Body of pancreas (tissue), 4 donors: ENCODE measurements at regions not wholly inside any gene's neighbourhood (a gene's known extent, or its start where the extent isn't known, plus 50 kb on each side); places are given as distances from the start of the nearest gene placed in this dataset.

Experiments
- ATAC-seq: fragments of 150-250 bp; one replicate; pipeline ENCODE4 v1.9.1; 2016
- DNase-seq, 4 donors: peaks; one replicate each; pipeline ENCODE4 v3.0.0-alpha.2; 2019
- H3K27ac ChIP-seq, 4 donors: fragments of 200-600 bp; sonication (generic); 1 replicate in 3 of 4; 2 replicates in 1 of 4; pipeline versions ENCODE4 v1.5.1 to v1.6.1; 2016 to 2019; ENCODE audit warnings: mild to moderate bottlenecking in 1 of 4, mixed read lengths in 1 of 4, moderate library complexity in 1 of 4
- H3K27me3 ChIP-seq, 2 donors: fragments of 200-600 bp; sonication (generic); one replicate each; pipeline ENCODE4 v1.6.0; 2016; ENCODE audit warnings: mild to moderate bottlenecking in 1 of 2
- H3K36me3 ChIP-seq, 2 donors: fragments of 200-600 bp; sonication (generic); replicated peaks in 1 of 2; 2 replicates each; pipeline ENCODE4 v1.5.1; 2016; ENCODE audit warnings: low read depth in 2 of 2; ENCODE audit not compliant: insufficient read depth in 1 of 2
- H3K4me1 ChIP-seq: fragments of 200-600 bp; sonication (generic); one replicate; pipeline ENCODE4 v1.6.0; 2016
- H3K4me3 ChIP-seq, 2 donors: fragments of 200-600 bp; sonication (generic); 1 replicate in 1 of 2; 2 replicates in 1 of 2; pipeline ENCODE4 v1.5.1; 2016 to 2019
- H3K9me3 ChIP-seq, 3 donors: fragments of 200-600 bp; sonication (generic); 1 replicate in 2 of 3; 2 replicates in 1 of 3; pipeline ENCODE4 v1.5.1; 2016
- CTCF ChIP-seq, 7 experiments: fragments of 450-650 bp in 4 of 7; fragments of 200-600 bp in 3 of 7; sonication (generic) in 3 of 7; IDR thresholded peaks; one replicate each; pipeline ENCODE4 v1.5.1; 2016 to 2019; ENCODE audit warnings: antibody characterized with exemption in 7 of 7
- POLR2A ChIP-seq, 3 donors: fragments of 450-650 bp; IDR thresholded peaks; one replicate each; pipeline ENCODE4 v1.6.1; 2016; ENCODE audit warnings: antibody characterized with exemption in 3 of 3, mild to moderate bottlenecking in 2 of 3
- WGBS, 2 donors: methylation state at CpG; one replicate each; pipeline ENCODE4 v1.1.5; 2017; 5-methylcytosine and 5-hydroxymethylcytosine counted together
- intact Hi-C: fragments of 100-400 bp; cut with DNase I; formaldehyde crosslinking; loops from one replicate; pipeline ENCODE4 v1.15.1; 2023

DNA sequence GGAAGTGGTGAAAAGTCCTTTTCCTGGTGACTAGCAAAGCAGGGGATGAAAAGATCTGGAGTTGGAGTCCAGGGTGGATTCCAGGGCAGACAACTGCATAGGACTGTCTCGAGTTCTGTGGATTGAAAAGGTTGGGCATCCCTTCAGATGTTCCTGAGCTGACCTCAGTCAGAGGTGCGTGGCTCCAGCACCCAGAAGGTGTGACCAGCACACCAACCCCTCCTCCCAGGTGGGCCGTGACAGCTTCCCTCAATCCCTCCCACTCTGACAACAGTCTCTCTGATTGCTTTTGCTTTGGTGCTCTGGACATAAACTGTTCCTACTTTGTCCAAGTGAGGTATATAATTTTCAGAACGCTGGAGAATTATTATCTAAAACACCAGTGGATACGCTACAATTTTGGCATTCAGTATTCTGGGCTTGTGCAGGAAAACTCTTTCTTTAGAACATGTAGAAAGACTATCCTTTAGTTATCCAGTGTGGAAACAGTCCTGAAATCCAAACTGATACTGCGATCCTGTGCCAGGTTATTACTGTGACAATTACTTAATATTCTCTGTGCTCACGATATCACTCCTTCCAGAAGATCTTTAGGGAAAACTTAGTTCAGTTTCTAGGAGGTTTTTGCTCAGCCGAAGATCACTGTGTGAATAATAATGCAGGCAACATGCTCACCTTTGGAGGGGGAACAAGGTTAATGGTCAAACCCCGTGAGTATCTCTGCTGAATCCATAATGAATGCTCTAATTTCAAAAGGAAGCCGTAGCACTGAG is 87.9 kb downstream of the DAD1 start:
- Histone ChIP-seq H3K9me3 (no peaks in the 10 kb centered on the region), H3K27me3 (no peaks in the 10 kb centered on the region), H3K27ac (no peak overlapping the region), H3K4me3 (no peak overlapping the region), H3K4me1 (no peaks in the 10 kb centered on the region), H3K36me3 (no peaks in the 10 kb centered on the region)
- TF ChIP-seq POLR2A (IDR thresholded peaks at IDR 0.05), result no peak
- no peak for TF ChIP-seq CTCF (IDR thresholded peaks at IDR 0.05)
- ATAC-seq (no peak), DNase-seq (no peak)
- intact Hi-C loops, result no loop called here
- 40 to 43% methylated on average over 10 of the region's 10 CpGs for WGBS, 2 donors

DNA sequence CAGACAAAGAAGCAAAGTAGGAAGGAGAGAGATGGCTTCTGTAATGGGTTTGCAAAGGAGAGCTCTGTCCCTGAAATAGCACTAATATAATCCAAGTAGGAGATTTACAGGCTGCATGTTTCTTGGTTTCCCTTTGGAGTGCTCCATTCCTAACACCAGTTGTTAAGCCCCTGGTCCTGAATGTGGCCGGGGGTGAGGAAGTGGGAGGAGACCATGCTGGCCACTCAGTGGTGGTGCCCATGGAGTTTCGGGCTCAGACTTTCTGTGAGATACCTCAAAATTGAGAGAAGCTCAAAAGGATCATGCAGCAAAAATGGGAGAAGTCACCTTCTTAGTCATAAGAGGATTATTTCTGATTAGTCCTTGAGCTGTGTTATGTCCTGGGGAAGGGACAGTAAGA is 88.5 kb downstream of the DAD1 start:
- WGBS, 2 donors, result 63 to 68% methylated on average over 2 of the region's 2 CpGs
- intact Hi-C loops, result no loop called here
- no peak overlapping the region for H3K27ac ChIP-seq

GRCh38 chr14:22497671-22498093 is 91.3 kb downstream of the DAD1 start:
- no peaks in the 10 kb centered on the region for H3K36me3 ChIP-seq
- no peaks in the 10 kb centered on the region for H3K27me3 ChIP-seq
- DNase-seq (no peak), ATAC-seq (no peak)
- 21 to 37% methylated on average over 5 of the region's 5 CpGs for WGBS, 2 donors
- intact Hi-C loops, result no loop called here
- TF ChIP-seq CTCF (IDR thresholded peaks at IDR 0.05) (no peak), POLR2A (IDR thresholded peaks at IDR 0.05) (no peak)
- no peaks in the 10 kb centered on the region for H3K9me3 ChIP-seq
- H3K27ac ChIP-seq, result no peak overlapping the region
- H3K4me3 ChIP-seq, result no peak overlapping the region
- H3K4me1 ChIP-seq, result no peaks in the 10 kb centered on the region

More for the DNA sequence above, 88.5 kb downstream of the DAD1 start:
- Histone ChIP-seq H3K4me1 (no peaks in the 10 kb centered on the region), H3K27me3 (no peaks in the 10 kb centered on the region), H3K36me3 (no peaks in the 10 kb centered on the region), H3K4me3 (no peak overlapping the region), H3K9me3 (no peaks in the 10 kb centered on the region)
- ATAC-seq (no peak), DNase-seq (no peak)
- TF ChIP-seq POLR2A (IDR thresholded peaks at IDR 0.05) (no peak), CTCF (IDR thresholded peaks at IDR 0.05) (no peak)

DNA sequence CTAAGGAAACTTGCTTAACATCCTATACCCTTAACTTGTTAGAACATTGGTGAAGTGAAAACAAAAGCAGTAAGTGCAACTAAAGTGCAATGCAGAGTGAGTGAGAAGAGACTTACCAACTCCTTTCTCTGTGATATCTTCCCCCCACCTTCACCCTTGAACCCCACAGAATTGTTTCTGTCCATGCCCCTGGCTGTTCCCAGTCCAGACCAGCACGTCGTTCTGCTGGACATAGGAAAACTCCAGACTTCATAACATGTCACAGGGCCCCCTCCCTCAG is 91.9 kb downstream of the DAD1 start:
- H3K4me1 ChIP-seq, result no peaks in the 10 kb centered on the region
- no peaks in the 10 kb centered on the region for H3K27me3 ChIP-seq
- H3K27ac ChIP-seq, result no peak overlapping the region
- TF ChIP-seq CTCF (IDR thresholded peaks at IDR 0.05), result no peak
- no peak for TF ChIP-seq POLR2A (IDR thresholded peaks at IDR 0.05)
- no peaks in the 10 kb centered on the region for H3K36me3 ChIP-seq
- 64 to 89% methylated on average over 2 of the region's 2 CpGs for WGBS, 2 donors
- no peaks in the 10 kb centered on the region for H3K9me3 ChIP-seq
- H3K4me3 ChIP-seq, result no peak overlapping the region
- intact Hi-C loops, result no loop called here
- ATAC-seq, result no peak
- DNase-seq, result no peak

DNA sequence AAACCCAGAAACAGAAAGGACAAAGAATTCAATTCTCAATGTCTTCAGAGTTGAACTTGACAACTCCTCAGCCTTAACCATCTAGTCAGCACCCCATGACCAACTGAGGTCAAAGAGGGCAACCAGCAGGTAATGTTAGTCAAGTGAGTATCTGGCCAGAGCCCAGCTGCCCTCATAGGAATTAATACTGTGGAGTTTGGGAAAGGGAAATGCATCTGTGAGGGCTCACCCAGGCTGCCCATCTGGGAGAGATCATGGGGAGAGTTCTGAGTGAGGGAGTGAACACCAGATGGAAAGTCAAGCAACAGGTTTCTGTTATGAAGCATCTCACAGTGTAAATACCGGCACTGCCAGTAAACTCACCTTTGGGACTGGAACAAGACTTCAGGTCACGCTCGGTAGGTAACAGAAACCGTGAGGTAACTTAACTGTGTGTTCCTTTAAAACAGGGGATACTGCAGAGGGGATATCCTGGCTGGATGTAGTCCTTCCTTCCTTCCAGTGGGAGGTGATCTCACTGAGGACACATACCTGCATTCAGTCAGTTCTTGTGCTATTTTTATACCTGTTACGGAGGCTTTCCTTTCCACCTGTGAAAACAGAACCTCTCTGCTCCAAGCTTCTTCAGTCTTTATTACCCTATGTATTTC is 94.4 kb downstream of the DAD1 start:
- DNase-seq, result no peak
- intact Hi-C loops, result no loop called here
- Histone ChIP-seq H3K4me1 (no peaks in the 10 kb centered on the region), H3K27ac (no peak overlapping the region), H3K9me3 (no peaks in the 10 kb centered on the region), H3K27me3 (no peaks in the 10 kb centered on the region), H3K4me3 (no peak overlapping the region), H3K36me3 (no peaks in the 10 kb centered on the region)
- 66 to 72% methylated on average over 5 of the region's 5 CpGs for WGBS, 2 donors
- no peak for ATAC-seq
- TF ChIP-seq POLR2A (IDR thresholded peaks at IDR 0.05) (no peak), CTCF (IDR thresholded peaks at IDR 0.05) (no peak)
